ENCODE measurements at regions not wholly inside any gene's neighbourhood (a gene's known extent, or its start where the extent isn't known, plus 50 kb on each side); places are given as distances from the start of the nearest gene placed in this dataset.

GRCh38 chr15:75107516-75107907, 84.1 kb downstream of the PPCDC start:
- TF ChIP-seq TAF1 (IDR thresholded peaks at IDR 0.05; ENCODE audit: borderline replicate concordance, insufficient read depth, low read length), result no peak
- no peak for TF ChIP-seq POLR2AphosphoS5 (IDR thresholded peaks at IDR 0.05; ENCODE audit: low read depth, low read length)
- TF ChIP-seq SIN3A (IDR thresholded peaks at IDR 0.05; ENCODE audit: borderline replicate concordance, insufficient read depth, low read length), result no peak
- no peak for TF ChIP-seq REST (IDR thresholded peaks at IDR 0.05; ENCODE audit: insufficient read depth in 1 of 2, low read depth in 2 of 2, low read length in 2 of 2)
